GM21717 (cell line): ENCODE measurements at regions not wholly inside any gene's neighbourhood (a gene's known extent, or its start where the extent isn't known, plus 50 kb on each side); places are given as distances from the start of the nearest gene placed in this dataset.
"Not testable (repeated sequence)": the region's sequence is repeated elsewhere in the genome, so short reads cannot be mapped to it uniquely, and the experiment has no call there.

Source experiments
- ATAC-seq: cut with Tn5 transposase; IDR thresholded peaks from one replicate; pipeline ENCODE4 v1.9.1; 2021; ENCODE audit warnings: mild to moderate bottlenecking, moderate library complexity; ENCODE audit not compliant: unreplicated experiment

GRCh38 chr17:20935740-20936139 lies 107.1 kb downstream of the USP22 start:
- no peak for ATAC-seq

GRCh38 chr17:20938244-20938643 lies 104.6 kb downstream of the USP22 start:
- ATAC-seq, result no peak

DNA sequence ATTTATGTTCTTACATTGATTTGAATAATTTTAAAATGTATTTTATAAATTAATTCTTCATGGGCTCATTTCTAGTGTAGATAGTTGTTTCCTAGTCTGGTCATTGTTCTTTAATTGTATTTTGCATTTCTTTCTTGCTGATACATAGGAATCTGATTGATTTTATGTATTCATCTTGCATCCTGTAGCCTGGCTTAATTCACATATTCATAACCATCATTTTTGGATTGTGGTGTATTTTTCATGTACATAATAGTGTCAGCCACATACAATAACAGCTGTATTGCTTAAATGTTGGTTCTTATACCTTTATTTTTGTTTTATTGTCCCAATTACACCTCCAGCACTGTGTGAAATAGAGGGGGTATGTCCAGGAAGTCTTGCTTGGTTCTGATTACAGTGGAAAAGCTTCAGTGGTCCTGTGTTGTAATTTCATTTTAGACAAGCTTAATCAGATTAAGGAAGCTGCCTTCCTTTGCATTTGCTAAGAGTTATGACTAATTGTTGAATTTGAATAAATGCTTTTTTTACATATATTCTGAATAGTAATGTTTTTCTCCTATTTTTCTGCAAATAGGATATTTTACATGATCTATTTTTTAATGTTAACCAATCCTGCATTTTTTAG lies 103.7 kb downstream of the USP22 start:
- ATAC-seq, result no peak

DNA sequence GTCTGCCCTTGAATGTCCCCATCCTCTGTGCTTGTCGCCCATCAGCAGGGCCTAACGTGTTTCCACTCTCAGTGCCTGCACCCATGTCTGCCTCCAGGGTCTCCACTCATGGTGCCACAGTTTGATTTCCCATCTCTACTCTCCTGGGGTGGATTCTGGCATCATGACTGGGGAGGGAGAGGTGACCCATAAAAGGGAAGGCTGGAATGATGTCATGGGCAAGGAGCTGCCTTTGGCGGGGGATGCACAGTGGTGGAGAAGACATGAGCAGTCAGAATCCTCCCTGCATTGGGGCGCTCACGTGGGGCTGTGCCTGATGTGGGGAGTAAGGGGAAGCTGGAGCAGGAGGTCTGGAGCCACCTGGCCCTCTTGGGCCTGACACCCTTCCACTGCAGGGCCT lies 100.9 kb downstream of the USP22 start:
- ATAC-seq, result no peak

DNA sequence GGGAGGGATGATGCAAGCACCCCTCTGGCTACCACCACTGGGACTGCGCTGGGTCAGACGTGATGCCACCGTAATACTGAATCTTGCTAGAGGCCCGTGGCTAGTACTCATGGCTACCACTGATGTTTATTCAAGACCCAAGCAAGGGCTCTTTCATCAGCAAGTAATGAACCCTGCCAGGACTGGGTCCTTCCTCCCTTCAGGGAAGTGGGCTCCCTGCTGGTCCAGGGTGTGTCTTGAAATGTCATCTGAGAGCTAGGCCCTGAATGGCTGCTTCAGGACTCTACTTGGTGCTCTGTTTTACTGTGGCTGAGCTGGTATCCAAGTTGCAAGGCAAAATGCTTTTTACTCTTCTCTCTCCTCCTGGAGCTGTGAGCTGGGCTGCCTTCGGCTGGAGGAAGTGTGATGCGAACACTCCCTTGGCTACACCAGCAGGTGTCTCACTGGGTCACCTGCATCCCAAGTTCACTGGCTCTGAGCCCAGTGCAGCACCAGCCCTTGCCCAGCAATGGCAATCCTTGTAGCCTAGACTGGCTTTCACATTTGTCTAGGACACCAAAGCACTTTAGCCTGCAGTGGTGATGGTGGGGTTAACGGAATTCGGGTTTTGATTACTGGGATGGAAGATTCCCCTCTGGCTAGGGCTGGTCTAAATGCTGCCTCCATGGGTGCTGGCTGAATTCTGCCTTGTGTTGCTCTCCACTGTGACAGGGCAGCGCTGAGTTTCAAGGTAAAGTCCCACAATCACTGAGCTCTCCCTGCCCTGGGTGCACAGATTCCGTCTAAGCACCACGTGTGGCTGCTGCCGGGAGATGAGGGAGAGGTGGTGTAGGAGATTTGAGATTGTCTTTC lies 98.6 kb downstream of the USP22 start:
- ATAC-seq, result no peak

DNA sequence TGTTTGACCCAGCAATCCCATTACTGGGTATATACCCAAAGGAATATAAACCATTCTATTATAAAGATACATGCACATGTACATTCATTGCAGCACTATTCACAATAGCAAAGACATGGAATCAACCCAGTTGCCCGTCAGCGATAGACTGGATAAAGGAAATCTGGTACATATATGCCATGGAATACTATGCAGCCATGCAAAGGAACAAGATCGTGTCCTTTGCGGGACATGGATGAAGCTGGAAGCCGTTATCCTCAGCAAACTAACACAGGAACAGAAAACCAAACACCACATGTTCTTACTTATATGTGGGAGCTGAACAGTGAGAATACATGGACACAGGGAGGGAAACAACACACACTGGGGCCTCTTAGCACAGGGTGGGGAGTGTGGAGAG lies 95.1 kb downstream of the USP22 start:
- ATAC-seq, result not testable (repeated sequence)

DNA sequence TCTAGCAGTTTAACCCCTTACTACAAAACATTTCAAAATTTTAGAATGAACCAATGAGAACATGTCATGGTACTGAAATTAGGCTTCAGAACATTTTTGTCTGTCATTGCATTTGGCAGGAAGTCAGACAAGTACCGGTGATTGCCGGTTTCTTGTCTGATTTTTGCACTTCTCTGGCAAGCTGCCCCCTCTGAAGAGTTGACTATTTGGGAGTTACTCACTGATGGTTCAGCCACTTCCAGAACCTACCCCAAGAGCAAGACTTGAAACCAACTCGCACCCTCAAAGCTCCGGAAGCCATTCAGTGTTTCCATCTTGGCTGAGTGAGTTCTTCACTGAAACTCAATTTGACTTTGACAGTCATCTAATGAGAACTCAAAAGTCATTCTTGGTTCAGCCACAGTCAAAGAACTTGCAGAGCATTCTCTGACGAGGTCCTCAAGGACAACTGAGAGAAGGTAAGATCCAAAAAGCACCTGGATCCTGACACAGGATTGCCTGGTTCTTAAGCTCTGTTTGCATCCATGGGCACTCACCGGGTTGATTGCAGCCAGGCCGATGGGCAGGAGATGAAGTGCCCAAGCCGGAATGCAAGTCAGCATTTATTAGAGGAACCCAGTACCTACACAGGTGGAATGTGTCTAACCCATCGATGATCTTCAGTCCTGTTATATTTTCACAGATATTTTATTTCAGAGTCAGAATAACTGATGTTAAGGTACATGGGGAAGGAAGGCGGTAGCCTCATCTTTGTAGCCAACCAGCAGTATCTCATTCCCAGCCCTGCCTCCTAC lies 93.6 kb downstream of the USP22 start:
- ATAC-seq, result no peak
